ENCODE measurements at regions not wholly inside any gene's neighbourhood (a gene's known extent, or its start where the extent isn't known, plus 50 kb on each side); places are given as distances from the start of the nearest gene placed in this dataset.

GRCh38 chr4:141783770-141784169, 147.4 kb downstream of the IL15 start:
- no peak overlapping the region for H3K27ac Mint-ChIP-seq
- DNase-seq (ENCODE audit: low spot score in 2 of 2, unreplicated experiment in 2 of 2), result no peak
- no peak for TF ChIP-seq CTCF (IDR thresholded peaks at IDR 0.05; ENCODE audit: unreplicated experiment)
- peaks cover 3% of the 10 kb centered on the region for H3K4me1 Mint-ChIP-seq
- H3K27me3 Mint-ChIP-seq (ENCODE audit: low read depth), result no peaks in the 10 kb centered on the region
- H3K4me3 Mint-ChIP-seq, result no peak overlapping the region
- H3K9me3 Mint-ChIP-seq, result peaks cover 20% of the 10 kb centered on the region
- H3K36me3 Mint-ChIP-seq, result no peaks in the 10 kb centered on the region

- Mint-ChIP-seq H3K9me3 (peaks cover 17% of the 10 kb centered on the region), H3K36me3 (no peaks in the 10 kb centered on the region), H3K4me1 (peaks cover 3% of the 10 kb centered on the region), H3K4me3 (no peak overlapping the region), H3K27me3 (ENCODE audit: low read depth) (no peaks in the 10 kb centered on the region), H3K27ac (no peak overlapping the region)
- TF ChIP-seq CTCF (IDR thresholded peaks at IDR 0.05; ENCODE audit: unreplicated experiment), result no peak
- no peak for DNase-seq (ENCODE audit: low spot score in 2 of 2, unreplicated experiment in 2 of 2)
Observed at GRCh38 chr4:141786946-141787345, 150.6 kb downstream of the IL15 start.

- no peaks in the 10 kb centered on the region for H3K36me3 Mint-ChIP-seq
- H3K27ac Mint-ChIP-seq, result peak overlapping the region; percentile 67
- peaks cover 10% of the 10 kb centered on the region for H3K9me3 Mint-ChIP-seq
- TF ChIP-seq CTCF (IDR thresholded peaks at IDR 0.05; ENCODE audit: unreplicated experiment), result no peak
- no peak overlapping the region for H3K4me3 Mint-ChIP-seq
- DNase-seq (ENCODE audit: low spot score in 2 of 2, unreplicated experiment in 2 of 2), result no peak
- H3K4me1 Mint-ChIP-seq, result peaks cover 3% of the 10 kb centered on the region
- H3K27me3 Mint-ChIP-seq (ENCODE audit: low read depth), result no peaks in the 10 kb centered on the region
Observed at GRCh38 chr4:141788169-141788915, 152.0 kb downstream of the IL15 start.

DNA sequence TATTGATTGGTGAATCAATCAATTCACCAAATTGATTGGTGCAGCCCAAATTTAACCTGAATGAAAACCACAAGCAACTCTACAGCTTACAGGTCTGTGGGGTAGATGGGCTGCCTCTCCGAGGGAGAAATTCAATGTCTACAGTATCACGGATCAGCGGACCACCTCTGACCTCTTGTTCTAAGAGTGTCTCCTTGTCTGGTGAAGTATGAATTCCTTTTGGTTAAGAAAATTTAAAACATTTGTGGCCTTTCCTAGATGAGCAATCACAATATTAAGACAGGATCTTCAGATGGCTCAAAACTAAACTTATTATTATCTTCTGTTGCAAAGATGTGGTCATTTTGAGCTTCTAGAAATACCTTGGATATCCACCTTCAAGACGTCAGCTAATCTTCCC, 153.3 kb downstream of the IL15 start:
- Mint-ChIP-seq H3K9me3 (peaks cover 3% of the 10 kb centered on the region), H3K27me3 (ENCODE audit: low read depth) (no peaks in the 10 kb centered on the region), H3K4me1 (peaks cover 3% of the 10 kb centered on the region), H3K4me3 (no peak overlapping the region), H3K36me3 (no peaks in the 10 kb centered on the region), H3K27ac (no peak overlapping the region)
- no peak for DNase-seq (ENCODE audit: low spot score in 2 of 2, unreplicated experiment in 2 of 2)
- TF ChIP-seq CTCF (IDR thresholded peaks at IDR 0.05; ENCODE audit: unreplicated experiment), result no peak

- DNase-seq (ENCODE audit: low spot score in 2 of 2, unreplicated experiment in 2 of 2), result no peak
- Mint-ChIP-seq H3K4me1 (peaks cover 3% of the 10 kb centered on the region), H3K27me3 (ENCODE audit: low read depth) (no peaks in the 10 kb centered on the region), H3K9me3 (peaks cover 3% of the 10 kb centered on the region), H3K27ac (no peak overlapping the region), H3K36me3 (no peaks in the 10 kb centered on the region), H3K4me3 (no peak overlapping the region)
- no peak for TF ChIP-seq CTCF (IDR thresholded peaks at IDR 0.05; ENCODE audit: unreplicated experiment)
Observed at GRCh38 chr4:141792164-141792563, 155.8 kb downstream of the IL15 start.

Data from mesothelial cell of epicardium (in vitro differentiated cells).